ENCODE measurements at regions not wholly inside any gene's neighbourhood (a gene's known extent, or its start where the extent isn't known, plus 50 kb on each side); places are given as distances from the start of the nearest gene placed in this dataset.

DNA sequence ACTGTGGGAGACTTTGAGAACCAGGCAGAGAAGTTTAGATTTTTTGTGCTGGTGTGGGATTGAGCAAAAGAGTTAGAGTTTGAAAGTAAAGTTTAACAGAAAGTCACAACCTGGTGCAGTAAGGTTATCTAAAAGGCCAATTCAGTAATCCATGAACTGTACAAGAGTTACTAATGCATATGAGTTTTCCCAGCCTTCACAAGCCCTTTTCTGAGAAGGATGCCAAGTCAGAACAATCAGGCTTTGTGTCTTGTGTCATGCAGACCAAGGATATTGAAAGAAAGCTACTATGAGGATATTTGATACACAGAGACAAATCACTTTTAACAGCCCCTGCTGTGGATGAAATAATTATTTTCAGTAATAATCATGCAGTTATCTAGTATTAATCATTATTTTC lies 68.8 kb upstream of the MYO3A start:
- TF ChIP-seq, protein P1, sequence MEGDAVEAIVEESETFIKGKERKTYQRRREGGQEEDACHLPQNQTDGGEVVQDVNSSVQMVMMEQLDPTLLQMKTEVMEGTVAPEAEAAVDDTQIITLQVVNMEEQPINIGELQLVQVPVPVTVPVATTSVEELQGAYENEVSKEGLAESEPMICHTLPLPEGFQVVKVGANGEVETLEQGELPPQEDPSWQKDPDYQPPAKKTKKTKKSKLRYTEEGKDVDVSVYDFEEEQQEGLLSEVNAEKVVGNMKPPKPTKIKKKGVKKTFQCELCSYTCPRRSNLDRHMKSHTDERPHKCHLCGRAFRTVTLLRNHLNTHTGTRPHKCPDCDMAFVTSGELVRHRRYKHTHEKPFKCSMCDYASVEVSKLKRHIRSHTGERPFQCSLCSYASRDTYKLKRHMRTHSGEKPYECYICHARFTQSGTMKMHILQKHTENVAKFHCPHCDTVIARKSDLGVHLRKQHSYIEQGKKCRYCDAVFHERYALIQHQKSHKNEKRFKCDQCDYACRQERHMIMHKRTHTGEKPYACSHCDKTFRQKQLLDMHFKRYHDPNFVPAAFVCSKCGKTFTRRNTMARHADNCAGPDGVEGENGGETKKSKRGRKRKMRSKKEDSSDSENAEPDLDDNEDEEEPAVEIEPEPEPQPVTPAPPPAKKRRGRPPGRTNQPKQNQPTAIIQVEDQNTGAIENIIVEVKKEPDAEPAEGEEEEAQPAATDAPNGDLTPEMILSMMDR (IDR thresholded peaks at IDR 0.05), result no peak
- no peak for TF ChIP-seq EP300 (IDR thresholded peaks at IDR 0.05)
